ENCODE measurements at regions not wholly inside any gene's neighbourhood (a gene's known extent, or its start where the extent isn't known, plus 50 kb on each side); places are given as distances from the start of the nearest gene placed in this dataset.

GRCh38 chr1:4309676-4310320 lies 344.6 kb upstream of the AJAP1 start:
- peaks cover 3 to 5% (median 4%) of the 10 kb centered on the region in 4 donors for H3K9me3 ChIP-seq (ENCODE audit: control insufficient read depth in 4 of 4, low read length in 3 of 4)
- H3K27ac ChIP-seq (ENCODE audit: low read depth in 1 of 2, low read length in 2 of 2): no peak overlapping the region
- no peaks in the 10 kb centered on the region for H3K36me3 ChIP-seq (ENCODE audit: control insufficient read depth in 4 of 4, insufficient read depth in 3 of 4, low read depth in 1 of 4, low read length in 3 of 4)
- H3K4me1 ChIP-seq (ENCODE audit: control insufficient read depth in 4 of 4, insufficient read depth in 4 of 4, low read length in 3 of 4): no peaks in the 10 kb centered on the region
- H3K9ac ChIP-seq (ENCODE audit: low read depth in 1 of 2, low read length in 2 of 2): no peak overlapping the region
- peaks cover 0 to 2% (median 0%) of the 10 kb centered on the region in 4 donors for H3K27me3 ChIP-seq (ENCODE audit: control insufficient read depth in 4 of 4, insufficient read depth in 4 of 4, low read length in 3 of 4)
- 68% methylated on average over 9 of the region's 9 CpGs for WGBS
- TF ChIP-seq, protein P1, sequence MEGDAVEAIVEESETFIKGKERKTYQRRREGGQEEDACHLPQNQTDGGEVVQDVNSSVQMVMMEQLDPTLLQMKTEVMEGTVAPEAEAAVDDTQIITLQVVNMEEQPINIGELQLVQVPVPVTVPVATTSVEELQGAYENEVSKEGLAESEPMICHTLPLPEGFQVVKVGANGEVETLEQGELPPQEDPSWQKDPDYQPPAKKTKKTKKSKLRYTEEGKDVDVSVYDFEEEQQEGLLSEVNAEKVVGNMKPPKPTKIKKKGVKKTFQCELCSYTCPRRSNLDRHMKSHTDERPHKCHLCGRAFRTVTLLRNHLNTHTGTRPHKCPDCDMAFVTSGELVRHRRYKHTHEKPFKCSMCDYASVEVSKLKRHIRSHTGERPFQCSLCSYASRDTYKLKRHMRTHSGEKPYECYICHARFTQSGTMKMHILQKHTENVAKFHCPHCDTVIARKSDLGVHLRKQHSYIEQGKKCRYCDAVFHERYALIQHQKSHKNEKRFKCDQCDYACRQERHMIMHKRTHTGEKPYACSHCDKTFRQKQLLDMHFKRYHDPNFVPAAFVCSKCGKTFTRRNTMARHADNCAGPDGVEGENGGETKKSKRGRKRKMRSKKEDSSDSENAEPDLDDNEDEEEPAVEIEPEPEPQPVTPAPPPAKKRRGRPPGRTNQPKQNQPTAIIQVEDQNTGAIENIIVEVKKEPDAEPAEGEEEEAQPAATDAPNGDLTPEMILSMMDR (IDR thresholded peaks at IDR 0.05; ENCODE audit: low read depth, low read length, missing input control): no peak
- no peak for TF ChIP-seq GABPA (IDR thresholded peaks at IDR 0.05 in 1 of 2, conservative IDR thresholded peaks at IDR 0.05 in 1 of 2)
- TF ChIP-seq SP1 (IDR thresholded peaks at IDR 0.05): no peak
- no peak for TF ChIP-seq HNF4G (IDR thresholded peaks at IDR 0.05)
- no peak for TF ChIP-seq YY1 (IDR thresholded peaks at IDR 0.05)
- no peak for TF ChIP-seq FOXA1 (IDR thresholded peaks at IDR 0.05)
- TF ChIP-seq EGR1 (IDR thresholded peaks at IDR 0.05; ENCODE audit: low read depth in 2 of 2): no peak
- TF ChIP-seq RAD21 (IDR thresholded peaks at IDR 0.05): no peak
- TF ChIP-seq, protein P2, sequence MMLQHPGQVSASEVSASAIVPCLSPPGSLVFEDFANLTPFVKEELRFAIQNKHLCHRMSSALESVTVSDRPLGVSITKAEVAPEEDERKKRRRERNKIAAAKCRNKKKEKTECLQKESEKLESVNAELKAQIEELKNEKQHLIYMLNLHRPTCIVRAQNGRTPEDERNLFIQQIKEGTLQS (IDR thresholded peaks at IDR 0.05): no peak
- TF ChIP-seq NR2F2 (IDR thresholded peaks at IDR 0.05): no peak
- no peak for TF ChIP-seq ZBTB33 (IDR thresholded peaks at IDR 0.05)
- TF ChIP-seq HNF4A (conservative IDR thresholded peaks at IDR 0.05): no peak
- no peak for TF ChIP-seq FOXA2 (IDR thresholded peaks at IDR 0.05)
- no peak for TF ChIP-seq JUND (IDR thresholded peaks at IDR 0.05)
- no peak for TF ChIP-seq TAF1 (conservative IDR thresholded peaks at IDR 0.05)
- no peak for TF ChIP-seq RXRA (IDR thresholded peaks at IDR 0.05)
- TF ChIP-seq, protein P3, sequence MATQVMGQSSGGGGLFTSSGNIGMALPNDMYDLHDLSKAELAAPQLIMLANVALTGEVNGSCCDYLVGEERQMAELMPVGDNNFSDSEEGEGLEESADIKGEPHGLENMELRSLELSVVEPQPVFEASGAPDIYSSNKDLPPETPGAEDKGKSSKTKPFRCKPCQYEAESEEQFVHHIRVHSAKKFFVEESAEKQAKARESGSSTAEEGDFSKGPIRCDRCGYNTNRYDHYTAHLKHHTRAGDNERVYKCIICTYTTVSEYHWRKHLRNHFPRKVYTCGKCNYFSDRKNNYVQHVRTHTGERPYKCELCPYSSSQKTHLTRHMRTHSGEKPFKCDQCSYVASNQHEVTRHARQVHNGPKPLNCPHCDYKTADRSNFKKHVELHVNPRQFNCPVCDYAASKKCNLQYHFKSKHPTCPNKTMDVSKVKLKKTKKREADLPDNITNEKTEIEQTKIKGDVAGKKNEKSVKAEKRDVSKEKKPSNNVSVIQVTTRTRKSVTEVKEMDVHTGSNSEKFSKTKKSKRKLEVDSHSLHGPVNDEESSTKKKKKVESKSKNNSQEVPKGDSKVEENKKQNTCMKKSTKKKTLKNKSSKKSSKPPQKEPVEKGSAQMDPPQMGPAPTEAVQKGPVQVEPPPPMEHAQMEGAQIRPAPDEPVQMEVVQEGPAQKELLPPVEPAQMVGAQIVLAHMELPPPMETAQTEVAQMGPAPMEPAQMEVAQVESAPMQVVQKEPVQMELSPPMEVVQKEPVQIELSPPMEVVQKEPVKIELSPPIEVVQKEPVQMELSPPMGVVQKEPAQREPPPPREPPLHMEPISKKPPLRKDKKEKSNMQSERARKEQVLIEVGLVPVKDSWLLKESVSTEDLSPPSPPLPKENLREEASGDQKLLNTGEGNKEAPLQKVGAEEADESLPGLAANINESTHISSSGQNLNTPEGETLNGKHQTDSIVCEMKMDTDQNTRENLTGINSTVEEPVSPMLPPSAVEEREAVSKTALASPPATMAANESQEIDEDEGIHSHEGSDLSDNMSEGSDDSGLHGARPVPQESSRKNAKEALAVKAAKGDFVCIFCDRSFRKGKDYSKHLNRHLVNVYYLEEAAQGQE (IDR thresholded peaks at IDR 0.05): no peak
- TF ChIP-seq, protein P4, sequence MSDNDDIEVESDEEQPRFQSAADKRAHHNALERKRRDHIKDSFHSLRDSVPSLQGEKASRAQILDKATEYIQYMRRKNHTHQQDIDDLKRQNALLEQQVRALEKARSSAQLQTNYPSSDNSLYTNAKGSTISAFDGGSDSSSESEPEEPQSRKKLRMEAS (IDR thresholded peaks at IDR 0.05): no peak
- no peak for DNase-seq (ENCODE audit: low spot score)
- H3K4me3 ChIP-seq (ENCODE audit: low read depth in 1 of 3, low read length in 3 of 3): no peak overlapping the region
